Endothelial cell of hepatic sinusoid (primary cell): ENCODE measurements at regions not wholly inside any gene's neighbourhood (a gene's known extent, or its start where the extent isn't known, plus 50 kb on each side); places are given as distances from the start of the nearest gene placed in this dataset.
"Not testable (repeated sequence)": the region's sequence is repeated elsewhere in the genome, so short reads cannot be mapped to it uniquely, and the experiment has no call there.

ENCODE experiments used
- in situ Hi-C: cut with HindIII; loops from 2 replicates; pipeline ENCODE4 v1.10.0; 2017; ENCODE audit warnings: low sequenced_read_pairs

DNA sequence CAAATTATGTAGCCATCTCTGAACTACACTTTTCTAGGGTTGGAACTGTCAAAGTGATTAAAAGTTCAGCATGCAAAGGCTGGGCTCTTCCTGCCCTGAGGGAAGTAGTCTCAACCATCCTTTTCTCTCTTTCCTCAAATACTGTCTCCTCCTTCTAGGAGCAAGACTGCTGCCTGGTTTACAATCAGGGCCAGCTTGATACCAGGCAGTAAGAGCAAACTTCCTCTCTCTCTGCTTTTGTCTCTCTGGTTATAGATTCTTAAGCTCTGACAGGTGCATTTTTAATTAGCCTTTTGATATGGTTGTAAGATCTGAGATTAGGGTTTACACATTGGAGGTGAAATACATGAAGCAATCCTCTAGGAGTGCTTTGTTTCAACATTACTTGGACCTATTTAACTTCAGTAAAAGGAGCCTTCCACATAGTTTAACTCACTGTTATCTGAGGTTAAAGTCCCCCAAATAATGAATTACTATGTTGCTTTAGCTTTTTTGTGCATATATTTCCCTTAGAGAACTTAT lies 436.1 kb downstream of the SPATA31D1 start:
- in situ Hi-C loops, result no loop called here

DNA sequence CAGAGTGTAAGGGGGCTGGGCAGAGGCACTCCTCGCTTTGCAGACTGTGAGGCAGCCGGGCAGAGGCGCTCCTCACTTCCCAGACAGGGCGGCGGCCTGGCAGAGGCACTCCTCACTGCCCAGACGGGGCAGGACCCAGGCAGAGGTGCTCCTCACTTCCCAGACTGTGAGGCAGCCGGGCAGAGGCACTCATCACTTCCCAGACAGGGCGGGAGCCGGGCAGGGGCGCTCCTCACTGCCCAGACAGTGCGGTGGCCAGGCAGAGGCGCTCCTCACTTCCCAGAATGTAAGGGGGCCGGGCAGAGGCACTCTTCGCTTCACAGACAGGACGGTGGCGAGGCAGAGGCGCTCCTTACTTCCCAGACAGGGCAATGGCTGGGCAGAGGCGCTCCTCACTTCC lies 442.5 kb downstream of the SPATA31D1 start:
- in situ Hi-C loops, result no loop called here

DNA sequence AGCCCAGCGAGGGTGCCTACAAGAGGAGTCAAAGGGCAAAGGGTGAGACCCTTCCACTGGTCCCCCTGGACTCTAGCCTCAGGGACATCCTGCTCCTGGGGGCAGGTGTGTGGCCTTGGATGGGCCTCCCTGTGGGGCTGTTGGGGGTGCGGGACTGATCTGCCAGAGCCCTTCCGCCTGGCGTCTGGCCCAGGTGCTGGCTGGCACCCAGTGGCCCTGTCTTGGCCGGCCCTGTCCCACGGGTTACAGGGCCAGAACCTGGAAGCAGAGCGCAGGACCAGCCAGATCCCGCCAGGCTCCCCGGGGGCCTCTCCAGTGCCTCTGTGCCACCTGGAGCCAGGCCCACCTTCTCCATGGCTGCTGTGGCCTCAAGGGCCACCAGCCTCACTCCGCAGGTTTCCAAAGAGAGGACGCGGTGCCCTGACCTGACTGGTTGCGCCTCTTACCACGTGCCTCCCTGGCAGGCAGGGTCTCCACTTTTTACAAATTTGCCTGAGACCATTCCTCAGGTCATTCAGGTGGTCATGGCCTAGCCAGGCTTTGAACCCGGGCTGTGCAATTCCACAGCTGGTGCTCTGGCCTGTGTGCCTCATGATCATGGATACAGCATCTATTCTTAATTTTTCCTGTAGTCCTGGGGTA lies 444.8 kb downstream of the SPATA31D1 start:
- in situ Hi-C loops, result not testable (repeated sequence)

DNA sequence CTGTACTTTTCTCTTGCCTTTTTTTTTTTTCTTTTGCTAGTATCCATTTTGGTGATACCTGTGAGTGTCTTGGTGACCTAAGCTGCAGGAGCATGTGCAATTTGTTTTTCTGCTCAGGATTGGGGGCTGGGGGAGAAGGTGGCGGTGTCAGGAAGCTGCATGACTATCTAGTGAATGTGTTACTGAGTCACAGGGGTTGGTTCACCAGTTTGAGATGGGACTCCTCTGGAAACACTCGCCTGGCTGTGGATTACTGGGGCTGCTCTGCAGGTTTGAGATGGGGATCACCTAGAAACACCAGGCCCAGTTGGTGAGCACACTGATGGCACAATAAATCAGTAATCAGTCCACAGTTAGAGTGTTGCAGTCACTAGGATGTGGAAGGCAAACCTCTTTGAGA lies 447.9 kb downstream of the SPATA31D1 start:
- in situ Hi-C loops, result no loop called here

DNA sequence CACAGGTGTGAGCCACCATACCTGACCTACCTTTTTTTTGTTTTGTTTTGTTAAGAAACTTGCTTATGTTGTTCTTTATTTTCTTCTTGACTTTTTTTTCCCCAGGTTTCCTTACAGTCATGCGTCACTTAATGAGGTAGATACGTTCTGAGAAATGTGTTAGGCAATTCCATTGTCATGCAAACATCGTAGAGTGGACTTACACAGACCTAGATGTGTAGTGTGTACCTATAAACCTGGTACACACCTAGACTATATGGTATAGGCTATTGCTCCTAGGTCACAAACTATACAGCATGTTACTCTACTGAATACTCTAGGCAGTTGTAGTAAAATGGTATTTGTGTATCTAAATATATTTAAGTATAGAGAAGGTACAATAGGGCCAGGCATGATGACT lies 448.6 kb downstream of the SPATA31D1 start:
- in situ Hi-C loops, result not testable (repeated sequence)

DNA sequence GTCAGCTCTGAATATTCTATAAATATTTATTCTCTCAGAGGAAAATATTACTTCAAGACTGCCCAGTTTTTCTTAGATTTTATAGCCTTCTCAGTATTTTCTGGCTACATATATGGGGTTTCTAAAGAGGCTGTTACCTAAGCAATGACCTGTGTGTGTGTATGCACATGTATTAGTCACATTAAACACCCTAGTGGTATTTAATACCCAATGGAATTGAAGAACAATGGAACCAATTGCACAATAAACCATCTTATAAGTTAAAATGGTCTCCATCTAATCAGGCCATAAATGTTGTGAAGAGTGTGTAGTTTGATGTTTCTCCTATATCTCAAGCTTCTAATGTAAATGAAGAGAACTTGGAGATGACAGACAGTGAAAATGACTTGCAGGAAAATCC lies 450.0 kb downstream of the SPATA31D1 start:
- in situ Hi-C loops, result no loop called here

DNA sequence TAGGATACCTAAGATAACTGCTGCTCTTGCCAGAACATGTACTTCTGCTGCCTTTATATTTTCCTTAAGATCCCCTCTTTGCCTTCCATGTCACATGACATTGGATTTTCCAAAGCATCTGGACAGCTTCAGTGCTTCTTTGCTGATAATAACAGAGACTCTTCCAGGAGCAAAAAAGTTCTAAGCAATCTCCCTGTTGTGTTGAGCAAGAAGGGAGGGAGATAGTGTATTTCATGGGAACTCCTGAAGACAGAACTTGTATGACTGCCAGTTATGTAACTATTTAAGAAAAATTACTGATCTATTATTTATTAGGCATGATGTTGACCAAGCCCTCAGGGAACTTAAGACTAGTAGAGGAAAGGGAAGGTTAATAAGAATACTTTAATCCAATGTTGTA lies 454.7 kb downstream of the SPATA31D1 start:
- in situ Hi-C loops, result no loop called here

DNA sequence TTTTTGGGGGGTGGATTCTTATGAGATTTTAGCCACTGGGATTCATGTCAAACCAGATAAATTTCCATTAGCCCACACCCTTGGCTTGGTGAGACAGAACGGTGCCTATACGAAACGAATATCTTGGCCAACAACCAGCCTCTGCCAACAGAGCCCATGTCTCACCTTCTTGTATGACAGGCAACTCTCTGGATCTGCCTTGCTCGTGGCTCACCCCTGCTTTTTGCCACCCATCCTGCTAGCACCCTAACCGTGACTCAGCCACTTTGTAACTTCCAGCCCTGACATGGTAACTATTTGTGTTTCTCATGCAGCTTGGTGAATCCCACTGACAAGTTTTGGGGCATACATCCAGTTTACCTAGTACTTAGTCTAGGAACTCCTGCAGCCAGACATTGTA lies 457.0 kb downstream of the SPATA31D1 start:
- in situ Hi-C loops, result no loop called here

DNA sequence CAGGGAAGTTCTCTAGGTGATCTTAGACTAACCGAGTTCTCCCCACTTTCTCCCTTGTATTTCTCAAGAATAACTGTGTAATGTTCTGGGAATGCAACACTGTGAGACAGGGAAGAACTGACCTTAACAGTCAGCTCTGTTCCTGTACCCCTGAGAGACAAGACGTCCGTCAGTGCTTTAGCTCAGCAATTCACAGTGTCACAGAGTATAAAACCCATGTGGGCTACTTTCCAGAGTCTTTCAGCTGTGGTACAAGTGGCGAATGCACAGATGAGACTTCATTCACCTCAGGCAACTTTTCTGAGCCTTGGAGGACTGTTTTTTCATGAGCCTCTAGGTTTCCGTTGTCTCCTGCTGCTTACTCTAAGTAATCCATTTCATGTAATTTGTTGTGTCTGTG lies 458.8 kb downstream of the SPATA31D1 start:
- in situ Hi-C loops, result no loop called here

DNA sequence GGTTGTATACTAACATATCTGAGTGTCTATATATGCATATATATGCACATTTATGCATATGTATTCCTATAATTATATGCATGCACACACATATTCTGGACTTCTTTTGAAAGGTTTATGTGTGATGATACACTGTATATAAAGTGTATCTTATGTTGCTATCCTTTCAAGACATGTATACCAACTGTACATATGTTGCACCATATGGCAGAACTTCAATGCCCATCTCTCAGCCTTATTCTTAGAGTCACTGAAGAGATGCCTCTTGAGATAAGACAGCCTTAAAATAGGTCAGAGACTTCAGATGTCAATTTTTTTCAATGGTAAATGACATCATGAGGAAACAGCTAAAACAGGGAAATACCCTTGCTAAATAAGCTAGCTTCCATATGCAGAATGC lies 461.4 kb downstream of the SPATA31D1 start:
- in situ Hi-C loops, result no loop called here

DNA sequence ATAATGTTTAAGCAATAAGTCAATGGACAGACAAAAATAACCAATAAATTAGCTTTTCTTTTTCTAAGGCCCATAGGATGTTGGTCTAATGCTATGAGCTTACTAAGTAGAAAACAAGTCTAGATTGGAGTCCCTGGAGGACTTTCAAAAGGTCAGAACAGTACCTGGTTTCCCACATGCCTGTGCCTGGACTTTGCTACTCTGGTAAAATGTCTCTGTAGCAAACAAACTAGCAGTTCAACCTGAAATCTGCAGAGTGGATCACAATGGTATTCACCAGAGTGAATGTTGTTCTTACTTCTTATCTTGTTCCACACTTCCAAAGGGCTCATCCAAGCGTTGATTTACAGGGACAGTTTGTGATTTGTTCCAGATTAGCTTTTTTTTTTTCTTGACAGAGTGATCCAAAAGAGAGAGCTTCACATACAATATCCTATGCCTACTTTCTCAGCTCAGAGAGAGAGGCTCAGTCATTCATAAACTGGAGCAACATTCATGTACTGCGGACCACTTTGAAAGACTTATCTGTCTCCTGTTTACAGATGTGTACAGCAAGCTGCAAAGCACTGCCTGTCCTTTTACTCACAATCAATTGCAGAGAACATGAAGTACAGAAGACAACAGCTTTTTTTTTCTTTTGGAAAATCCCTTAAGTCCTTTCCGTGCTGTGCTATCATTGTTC lies 466.1 kb downstream of the SPATA31D1 start:
- in situ Hi-C loops, result no loop called here

DNA sequence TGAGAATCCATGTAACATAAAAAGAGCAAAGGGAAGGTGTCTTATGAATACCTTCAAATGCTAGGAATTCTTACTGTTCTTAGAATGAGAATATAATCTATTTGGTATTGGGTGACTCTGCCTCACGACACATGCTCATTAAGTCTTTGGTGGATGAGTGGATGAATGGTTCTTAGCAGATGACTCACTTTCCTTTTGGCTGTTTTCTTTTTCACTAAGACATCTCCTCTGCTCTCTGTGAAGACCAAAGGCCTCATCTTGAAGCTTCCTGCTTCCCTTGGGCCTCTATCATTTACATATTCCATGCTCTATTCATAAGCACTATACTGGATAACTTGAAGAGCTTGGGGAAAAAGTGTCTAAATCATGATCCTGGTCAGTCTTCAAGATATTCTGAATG lies 468.1 kb downstream of the SPATA31D1 start:
- in situ Hi-C loops, result no loop called here

DNA sequence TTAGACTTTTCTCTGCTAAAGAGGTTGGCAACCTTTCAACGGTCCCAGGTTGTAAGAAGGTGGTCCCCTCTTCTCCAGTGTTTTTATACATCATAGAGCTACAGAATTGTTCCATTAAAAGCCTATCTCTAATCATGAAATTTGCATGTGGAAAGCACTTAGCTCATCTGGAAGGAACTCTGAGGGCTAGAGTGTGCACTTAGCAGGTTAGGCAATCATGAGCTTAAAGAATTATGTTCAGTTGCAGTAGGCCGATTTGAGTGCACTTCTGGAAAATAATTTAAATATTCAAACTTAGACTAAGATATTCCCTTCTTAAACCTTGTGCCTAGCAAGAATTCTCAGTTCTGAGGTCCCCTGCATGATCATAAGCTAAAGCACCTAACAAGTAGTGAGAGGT lies 468.7 kb downstream of the SPATA31D1 start:
- in situ Hi-C loops, result no loop called here

DNA sequence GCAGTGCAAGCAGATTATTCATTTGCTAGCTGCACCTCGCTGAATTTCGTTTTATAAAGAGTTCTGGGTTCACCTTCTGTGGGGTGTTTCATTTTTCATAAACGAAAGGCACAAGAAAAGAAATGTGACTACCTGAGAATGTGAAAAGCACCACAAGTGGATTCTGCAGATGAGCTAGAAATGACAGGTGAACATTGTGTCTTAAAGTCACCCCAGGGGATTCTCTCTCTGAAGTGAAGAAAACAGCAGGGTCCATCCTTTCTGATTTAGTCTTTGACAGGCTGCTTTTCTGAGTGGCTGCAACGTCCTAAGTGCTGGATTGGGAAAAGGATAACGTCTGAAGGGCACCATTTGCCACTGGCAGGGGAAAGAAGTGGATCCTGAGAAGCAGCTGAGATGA lies 469.3 kb downstream of the SPATA31D1 start:
- in situ Hi-C loops, result no loop called here

DNA sequence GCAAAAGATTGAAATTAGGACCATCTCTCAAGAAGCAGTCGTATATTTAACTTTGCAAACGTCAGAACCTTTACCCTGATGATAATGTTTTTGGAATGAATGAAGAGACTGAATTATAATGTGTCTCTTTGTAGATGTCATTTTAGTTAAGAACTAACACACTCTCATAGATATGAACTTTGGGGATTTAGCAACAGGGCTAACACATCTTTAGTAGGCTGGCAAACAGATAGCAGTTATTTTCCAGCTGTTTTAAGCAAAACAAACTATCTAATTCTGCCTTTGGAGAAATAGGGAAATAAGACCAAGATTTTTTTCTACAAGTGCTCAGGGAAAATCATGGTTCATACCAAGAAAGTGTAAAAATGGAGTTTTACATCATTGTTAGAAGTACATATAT lies 469.7 kb downstream of the SPATA31D1 start:
- in situ Hi-C loops, result no loop called here

DNA sequence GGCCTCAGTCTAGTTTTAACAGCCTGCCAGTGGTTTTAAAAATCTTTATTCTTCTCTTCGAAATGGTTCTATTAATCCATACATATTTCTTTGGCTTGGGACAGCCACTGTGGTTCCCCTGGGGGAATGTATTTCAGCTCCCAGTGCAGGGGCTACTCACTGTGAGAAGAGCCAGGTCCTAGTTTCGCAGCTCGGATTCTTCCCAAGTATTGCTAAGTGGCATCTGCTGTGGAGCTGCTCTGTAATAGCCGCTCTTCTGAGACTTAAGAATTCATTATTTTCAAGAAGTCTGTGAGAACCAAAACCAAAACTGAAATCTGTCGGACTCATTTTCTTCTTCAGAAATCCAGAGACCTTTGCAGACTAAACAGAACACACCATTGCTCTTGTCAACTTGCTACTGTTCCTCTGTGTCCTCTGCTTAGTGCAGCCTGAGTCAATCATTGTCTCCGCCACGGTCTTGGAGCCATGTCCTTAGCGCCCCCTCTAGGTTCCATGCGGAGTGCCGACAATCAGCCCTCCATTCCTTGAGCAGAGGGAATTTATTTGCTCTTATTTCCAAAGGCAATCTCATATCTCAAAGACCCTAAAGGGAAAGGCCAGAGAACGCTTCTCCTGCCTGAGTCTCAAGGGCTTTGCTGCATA lies 478.2 kb downstream of the SPATA31D1 start:
- in situ Hi-C loops, result no loop called here

DNA sequence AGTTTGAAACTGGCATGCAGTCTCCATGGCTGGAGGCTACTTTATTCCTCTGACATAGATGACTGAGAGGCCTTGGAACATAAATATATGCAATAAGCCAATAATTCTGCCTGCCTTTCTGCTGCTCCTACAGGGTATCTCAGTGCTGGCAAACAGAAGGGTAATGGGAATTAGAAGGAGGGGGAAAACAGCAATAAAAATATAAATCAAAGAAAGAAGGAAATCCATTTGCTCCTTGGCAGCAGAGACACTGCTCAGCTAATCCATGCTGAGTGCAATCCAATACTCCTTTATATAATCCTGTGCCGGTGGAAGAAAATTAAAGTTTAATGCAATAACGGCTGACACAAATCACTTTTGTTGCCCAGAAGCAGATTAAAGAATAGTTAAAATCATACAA lies 478.9 kb downstream of the SPATA31D1 start:
- in situ Hi-C loops, result no loop called here

DNA sequence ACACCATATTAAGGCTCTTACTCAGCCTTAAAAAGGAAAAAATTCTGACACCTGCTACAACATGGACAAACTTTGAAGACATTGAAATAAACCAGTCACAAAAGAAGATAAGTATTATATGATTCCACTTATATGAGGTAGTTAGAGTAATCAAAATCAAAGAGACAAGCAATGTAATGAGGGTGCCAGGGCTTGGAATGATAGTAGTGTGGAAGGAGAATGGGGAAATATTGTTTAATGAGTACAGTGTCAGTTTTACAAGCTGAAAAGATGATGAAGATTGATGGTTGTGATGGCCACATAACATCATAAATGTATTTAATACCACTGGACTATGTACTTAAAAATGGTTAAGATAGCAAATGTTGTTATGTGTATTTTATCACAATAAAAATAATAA lies 485.7 kb downstream of the SPATA31D1 start:
- in situ Hi-C loops, result no loop called here

DNA sequence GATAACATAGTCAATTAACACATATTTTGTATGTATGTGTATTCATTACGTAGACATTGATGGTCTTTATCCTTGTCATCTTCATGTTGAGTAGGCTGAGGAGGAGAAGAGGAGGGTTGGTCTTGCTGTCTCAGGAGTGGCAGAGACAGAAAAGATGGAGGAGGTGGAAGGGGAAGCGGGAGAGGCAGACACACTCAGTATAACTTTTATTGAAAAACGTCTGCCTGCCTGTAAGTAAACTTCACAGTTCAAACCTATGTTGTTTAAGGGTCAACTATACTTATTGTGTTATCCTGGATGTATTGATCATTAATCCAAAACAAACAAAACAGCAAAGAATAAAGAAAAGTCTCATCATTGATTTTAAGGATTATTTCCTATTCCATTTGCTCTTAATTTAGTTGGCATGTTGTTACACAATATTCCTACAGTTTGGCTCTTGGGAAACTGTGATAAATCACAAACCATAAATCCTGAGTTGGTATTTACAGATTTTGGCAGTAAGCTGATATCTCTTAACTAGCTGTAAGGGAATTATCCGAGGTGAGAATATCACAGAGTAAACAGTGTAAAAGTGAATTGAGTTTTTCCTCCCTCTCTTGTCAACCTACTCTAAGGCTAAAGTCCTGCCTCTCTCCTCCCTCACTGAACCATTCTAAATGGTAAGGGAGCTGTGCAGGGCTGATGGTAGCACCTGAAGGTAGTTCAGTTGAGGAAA lies 487.2 kb downstream of the SPATA31D1 start:
- in situ Hi-C loops, result no loop called here

DNA sequence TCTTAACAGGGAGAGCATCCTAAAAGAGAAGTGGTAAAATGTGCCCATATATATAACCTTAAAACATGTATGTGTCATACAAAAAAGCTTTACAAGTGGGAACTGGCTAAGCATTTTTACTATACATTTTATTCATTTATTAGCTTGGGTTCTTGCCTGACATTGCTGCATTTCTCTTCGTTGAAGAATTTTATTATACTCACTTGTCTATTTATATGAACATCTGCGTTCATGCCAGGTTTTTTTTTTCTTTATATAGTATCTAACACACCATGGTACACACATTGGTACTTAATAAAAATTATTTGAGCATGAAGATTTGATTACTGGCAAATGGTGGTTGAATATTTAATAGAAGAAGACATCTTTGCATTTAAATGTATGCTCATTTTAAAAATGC lies 492.3 kb downstream of the SPATA31D1 start:
- in situ Hi-C loops, result no loop called here

DNA sequence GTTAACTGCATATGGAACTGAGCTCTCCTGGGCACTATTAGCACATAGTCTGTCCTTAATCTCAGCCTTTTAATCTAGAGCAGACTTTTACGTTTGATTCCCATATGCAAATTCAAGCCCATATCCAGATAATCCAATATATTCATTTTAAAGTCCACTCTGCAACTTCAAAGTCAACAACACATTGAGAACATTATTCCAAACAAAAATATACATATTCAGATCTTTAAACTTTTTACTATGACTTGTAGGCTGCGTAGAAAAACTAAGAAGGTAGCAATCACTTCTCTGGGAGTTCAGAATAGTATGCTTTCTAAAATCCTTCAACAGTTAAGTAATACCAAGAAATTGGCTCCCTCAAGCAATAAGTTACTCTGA lies 499.4 kb downstream of the SPATA31D1 start:
- in situ Hi-C loops, result no loop called here
